IPS-18a (cell line): ENCODE measurements at regions not wholly inside any gene's neighbourhood (a gene's known extent, or its start where the extent isn't known, plus 50 kb on each side); places are given as distances from the start of the nearest gene placed in this dataset.
A peak's percentile ranks its signal among the peaks of the same experiment; 100 is the strongest.
"Not testable (repeated sequence)": the region's sequence is repeated elsewhere in the genome, so short reads cannot be mapped to it uniquely, and the experiment has no call there.

Source experiments
- H3K27ac ChIP-seq: one replicate; pipeline ENCODE4 v1.5.1; 2013; ENCODE audit warnings: low read length
- H3K27me3 ChIP-seq: one replicate; pipeline ENCODE4 v1.6.1; 2013; ENCODE audit warnings: mild to moderate bottlenecking, low read length; ENCODE audit not compliant: control insufficient read depth, insufficient read depth
- H3K36me3 ChIP-seq: one replicate; pipeline ENCODE4 v1.6.1; 2013; ENCODE audit warnings: low read depth, low read length; ENCODE audit not compliant: control insufficient read depth
- H3K4me1 ChIP-seq: one replicate; pipeline ENCODE4 v1.6.1; 2013; ENCODE audit warnings: low read depth, low read length; ENCODE audit not compliant: control insufficient read depth
- H3K4me3 ChIP-seq: one replicate; pipeline ENCODE4 v1.5.1; 2013; ENCODE audit warnings: low read length
- H3K9ac ChIP-seq: one replicate; pipeline ENCODE4 v1.6.1; 2013; ENCODE audit warnings: mild to moderate bottlenecking, low read length, moderate library complexity
- H3K9me3 ChIP-seq: one replicate; pipeline ENCODE4 v1.6.1; 2013; ENCODE audit warnings: low read depth, low read length; ENCODE audit not compliant: control insufficient read depth

DNA sequence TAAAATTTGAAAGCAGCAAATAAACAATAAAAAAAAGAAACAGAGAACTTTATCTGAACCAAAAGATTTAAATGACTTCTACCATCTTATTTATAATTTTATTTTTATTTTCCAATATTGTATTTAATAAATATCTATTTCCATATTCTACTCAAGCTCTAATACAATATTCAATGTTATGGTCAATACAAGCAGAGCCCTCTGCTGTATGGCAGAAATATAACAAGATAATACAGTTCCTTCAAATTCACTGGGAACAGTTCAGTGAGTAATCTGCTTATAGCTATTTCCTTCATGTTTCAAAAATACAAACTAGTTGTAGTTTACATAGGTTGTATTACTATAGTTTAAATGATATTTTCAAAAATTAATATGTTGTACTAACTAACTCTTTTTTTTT, 332.7 kb downstream of the PRDM9 start:
- Histone ChIP-seq H3K9ac (no peak overlapping the region), H3K4me1 (no peaks in the 10 kb centered on the region), H3K27me3 (no peaks in the 10 kb centered on the region)

DNA sequence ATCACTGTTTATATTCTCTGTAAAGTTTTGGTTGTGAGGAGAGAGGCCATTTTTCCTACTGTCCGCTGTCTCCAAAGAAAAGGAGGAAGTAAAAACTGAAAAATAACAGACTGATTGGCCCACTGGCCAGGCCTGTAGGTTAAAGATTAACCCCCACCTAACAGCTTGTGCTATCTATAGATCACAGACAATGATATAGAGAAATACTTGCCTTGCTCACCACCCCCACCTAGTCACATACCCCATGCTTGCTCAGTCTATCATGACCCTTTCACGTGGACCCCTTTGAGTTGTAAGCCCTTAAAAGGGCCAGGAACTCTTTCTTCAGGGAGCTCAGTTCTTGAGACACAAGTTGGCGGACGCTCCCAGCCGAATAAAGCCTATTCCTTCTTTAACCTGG, 357.4 kb downstream of the PRDM9 start:
- H3K9me3 ChIP-seq: no peaks in the 10 kb centered on the region
- H3K27me3 ChIP-seq: no peaks in the 10 kb centered on the region
- H3K4me1 ChIP-seq: no peaks in the 10 kb centered on the region
- H3K4me3 ChIP-seq: no peak overlapping the region
- no peak overlapping the region for H3K27ac ChIP-seq
- no peak overlapping the region for H3K9ac ChIP-seq
- no peaks in the 10 kb centered on the region for H3K36me3 ChIP-seq

More for the DNA sequence above, 332.7 kb downstream of the PRDM9 start:
- Histone ChIP-seq H3K27ac (no peak overlapping the region), H3K4me3 (no peak overlapping the region), H3K9me3 (peaks cover 3% of the 10 kb centered on the region), H3K36me3 (no peaks in the 10 kb centered on the region)

DNA sequence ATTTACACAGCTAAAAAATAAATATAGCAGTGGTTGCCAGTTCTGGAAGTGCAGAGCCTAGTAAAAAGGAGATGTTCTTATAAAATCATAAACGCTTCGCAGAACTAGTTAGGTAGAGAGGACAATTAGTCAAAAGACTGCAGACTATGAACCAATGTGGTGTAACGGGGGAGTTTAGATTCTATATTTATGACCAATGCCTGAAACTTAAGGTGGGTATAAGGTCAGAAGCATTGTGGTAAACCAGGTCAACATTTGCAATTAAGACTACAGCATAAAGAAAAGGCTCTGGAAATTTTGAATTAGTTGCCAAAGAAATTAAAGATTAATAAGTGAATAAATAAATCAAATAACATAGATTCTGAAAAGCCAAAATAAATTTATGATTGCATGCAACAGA, 370.4 kb downstream of the PRDM9 start:
- no peak overlapping the region for H3K4me3 ChIP-seq
- no peaks in the 10 kb centered on the region for H3K36me3 ChIP-seq
- no peaks in the 10 kb centered on the region for H3K9me3 ChIP-seq
- H3K4me1 ChIP-seq: no peaks in the 10 kb centered on the region
- H3K9ac ChIP-seq: no peak overlapping the region
- no peaks in the 10 kb centered on the region for H3K27me3 ChIP-seq
- no peak overlapping the region for H3K27ac ChIP-seq

DNA sequence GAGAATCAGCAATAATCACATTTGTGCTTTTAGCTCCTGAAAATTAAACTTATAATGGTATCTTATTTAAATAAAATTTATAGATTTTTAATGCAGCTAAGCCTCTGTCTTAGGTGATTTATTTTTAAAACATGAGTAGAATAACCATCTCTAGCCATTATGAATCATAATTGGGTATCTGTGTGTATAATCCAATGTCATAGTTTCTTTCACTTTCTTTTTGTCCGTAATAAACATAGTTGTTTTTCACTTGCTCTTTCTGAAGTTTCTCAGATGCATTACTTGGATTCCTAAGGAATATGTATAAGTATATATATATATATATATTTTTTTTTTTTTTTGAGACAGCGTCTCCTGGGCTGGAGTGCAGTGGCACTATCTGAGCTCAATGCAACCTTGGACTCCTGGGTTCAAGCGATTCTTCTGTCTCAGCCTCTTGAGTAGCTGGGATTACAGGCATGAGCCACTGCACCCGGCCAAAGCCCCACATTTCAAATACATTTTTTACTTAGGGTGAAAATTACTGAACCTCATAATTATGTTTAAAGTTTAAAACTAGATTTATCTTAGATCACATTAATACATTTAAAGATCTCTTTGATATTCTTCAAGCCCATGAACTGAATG, 377.1 kb downstream of the PRDM9 start:
- no peak overlapping the region for H3K9ac ChIP-seq
- no peaks in the 10 kb centered on the region for H3K9me3 ChIP-seq
- H3K4me1 ChIP-seq: no peaks in the 10 kb centered on the region
- H3K4me3 ChIP-seq: no peak overlapping the region
- H3K27ac ChIP-seq: no peak overlapping the region
- no peaks in the 10 kb centered on the region for H3K27me3 ChIP-seq
- H3K36me3 ChIP-seq: no peaks in the 10 kb centered on the region

DNA sequence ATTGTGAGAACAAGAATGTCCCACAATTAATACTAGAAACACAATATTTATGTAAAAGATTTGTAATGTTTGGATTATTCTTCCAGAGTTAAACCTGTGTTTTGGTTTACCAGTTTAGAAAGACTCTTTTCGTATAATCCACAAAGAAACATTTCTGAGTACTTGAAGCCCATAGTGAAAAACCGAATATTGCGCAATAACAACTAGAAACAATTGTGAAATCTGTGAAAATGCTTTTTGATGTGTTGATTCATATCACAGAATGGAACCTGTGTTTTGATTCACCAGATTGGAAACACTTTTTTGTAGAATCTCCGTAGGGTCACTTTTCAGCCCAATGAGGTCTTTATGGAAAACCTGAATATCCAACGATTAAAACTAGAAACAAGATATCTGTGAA, 386.2 kb downstream of the PRDM9 start:
- Histone ChIP-seq H3K9me3 (peaks cover 34% of the 10 kb centered on the region), H3K9ac (no peak overlapping the region), H3K27ac (no peak overlapping the region), H3K4me1 (no peaks in the 10 kb centered on the region), H3K36me3 (no peaks in the 10 kb centered on the region), H3K27me3 (no peaks in the 10 kb centered on the region), H3K4me3 (no peak overlapping the region)

DNA sequence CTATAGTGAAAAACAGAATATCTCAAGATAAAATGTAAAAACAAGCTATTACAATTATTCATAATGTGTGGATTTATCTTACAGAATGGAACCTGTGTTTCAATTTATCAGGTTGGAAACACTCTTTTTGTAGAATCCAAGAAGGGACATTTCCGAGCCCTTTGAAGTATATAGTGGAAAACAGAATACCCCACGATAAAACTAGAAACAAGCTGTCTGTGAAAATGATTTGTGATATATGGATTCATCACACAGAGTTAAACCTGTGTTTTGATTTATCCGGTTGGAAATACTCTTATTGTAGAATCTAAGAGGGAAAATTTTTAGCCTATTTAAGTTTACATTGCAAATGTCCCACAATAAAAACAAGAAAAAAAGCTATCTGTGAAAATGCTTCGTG, 388.2 kb downstream of the PRDM9 start:
- Histone ChIP-seq H3K4me3 (no peak overlapping the region), H3K27me3 (no peaks in the 10 kb centered on the region), H3K36me3 (no peaks in the 10 kb centered on the region), H3K4me1 (no peaks in the 10 kb centered on the region), H3K9ac (no peak overlapping the region), H3K27ac (no peak overlapping the region), H3K9me3 (peaks cover 41% of the 10 kb centered on the region)

DNA sequence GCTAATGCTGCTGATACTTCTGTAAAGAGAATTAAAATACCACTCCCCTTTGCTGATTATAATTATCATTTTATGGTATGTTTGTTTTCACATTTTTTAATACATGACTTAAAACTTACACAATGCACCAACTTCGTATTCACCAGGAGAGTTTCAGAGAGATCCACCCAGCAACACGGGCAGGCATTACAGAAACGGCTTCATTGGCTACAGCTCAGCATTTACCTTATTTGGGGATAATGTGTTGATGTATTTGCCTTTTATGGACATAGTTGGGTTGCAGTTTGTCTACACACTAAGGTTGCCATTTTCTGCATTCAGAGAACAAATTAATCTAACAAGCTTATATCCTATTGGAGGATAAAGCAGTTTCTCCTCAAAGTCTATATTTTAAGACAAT, 423.6 kb downstream of the PRDM9 start:
- Histone ChIP-seq H3K4me1 (no peaks in the 10 kb centered on the region), H3K36me3 (no peaks in the 10 kb centered on the region), H3K4me3 (no peak overlapping the region), H3K9ac (no peak overlapping the region), H3K9me3 (no peaks in the 10 kb centered on the region), H3K27ac (no peak overlapping the region), H3K27me3 (no peaks in the 10 kb centered on the region)

DNA sequence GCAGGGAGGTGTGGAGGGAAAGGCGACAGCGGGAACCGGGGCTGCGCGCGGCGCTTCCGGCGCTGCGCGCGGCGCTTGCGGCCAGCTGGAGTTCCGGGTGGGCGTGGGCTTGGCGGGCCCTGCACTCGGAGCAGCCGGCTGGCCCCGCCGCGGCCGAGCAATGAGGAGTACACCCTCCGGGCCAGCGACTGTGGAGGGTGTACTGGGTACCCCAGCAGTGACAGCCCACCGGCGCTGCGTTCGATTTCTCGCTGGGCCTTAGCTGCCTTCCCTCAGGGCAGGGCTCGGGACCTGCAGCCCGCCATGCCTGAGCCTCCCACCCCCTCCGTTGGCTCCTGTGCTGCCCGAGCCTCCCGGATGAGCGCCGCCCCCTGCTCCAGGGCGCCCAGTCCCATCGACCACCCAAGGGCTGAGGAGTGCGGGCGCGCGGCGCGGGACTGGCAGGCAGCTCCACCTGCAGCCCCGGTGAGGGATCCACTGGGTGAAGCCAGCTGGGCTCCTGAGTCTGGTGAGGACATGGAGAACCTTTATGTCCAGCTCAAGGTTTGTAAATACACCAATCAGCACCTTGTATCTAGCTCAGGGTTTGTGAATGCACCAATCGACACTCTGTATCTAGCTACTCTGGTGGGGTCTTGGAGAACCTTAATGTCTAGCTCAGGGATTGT, 444.0 kb downstream of the PRDM9 start:
- H3K36me3 ChIP-seq, H3K9me3 ChIP-seq, H3K4me1 ChIP-seq, H3K9ac ChIP-seq, H3K27me3 ChIP-seq, H3K27ac ChIP-seq: not testable (repeated sequence)
- peak overlapping the region; percentile 42 for H3K4me3 ChIP-seq

DNA sequence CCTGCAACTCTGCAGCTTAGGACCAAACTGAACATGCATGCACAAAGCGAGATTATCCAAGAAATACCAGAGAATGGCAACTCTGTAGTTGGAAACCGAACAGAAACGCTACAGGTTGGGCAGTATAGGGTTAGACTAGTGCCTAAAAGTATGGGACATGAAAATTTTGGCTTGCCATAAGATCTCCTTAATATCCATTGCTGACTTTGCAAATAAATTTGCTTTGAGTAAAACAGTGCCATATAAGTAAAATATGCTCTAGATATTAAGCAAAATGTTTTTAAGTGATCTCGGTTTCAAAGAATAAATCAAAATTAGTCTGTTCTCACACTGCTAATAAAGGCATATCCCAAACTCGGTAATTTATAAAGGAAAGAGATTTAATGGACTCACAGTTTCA, 456.0 kb downstream of the PRDM9 start:
- no peaks in the 10 kb centered on the region for H3K27me3 ChIP-seq
- no peak overlapping the region for H3K27ac ChIP-seq
- H3K4me1 ChIP-seq: no peaks in the 10 kb centered on the region
- H3K36me3 ChIP-seq: no peaks in the 10 kb centered on the region
- no peak overlapping the region for H3K4me3 ChIP-seq
- H3K9me3 ChIP-seq: no peaks in the 10 kb centered on the region
- no peak overlapping the region for H3K9ac ChIP-seq

DNA sequence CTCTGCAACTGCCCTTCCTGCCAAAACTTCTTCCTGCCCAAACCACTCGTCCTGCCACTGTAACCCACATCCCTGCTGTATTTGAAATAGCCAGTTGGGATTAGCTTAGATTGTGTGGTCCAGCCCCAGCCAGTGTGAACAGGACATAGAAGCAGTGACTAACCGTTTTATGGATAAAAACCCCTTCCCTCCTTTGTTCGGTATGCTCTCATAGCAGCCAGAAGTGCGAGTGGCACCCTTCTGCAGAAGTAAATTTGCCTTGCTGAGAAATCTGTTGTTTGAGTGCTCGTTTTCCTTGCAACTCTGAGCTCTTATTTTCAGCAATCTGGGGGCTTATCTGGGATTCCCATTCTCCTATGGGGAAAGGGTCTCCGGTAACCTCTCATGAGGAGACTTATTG, 470.0 kb downstream of the PRDM9 start:
- no peaks in the 10 kb centered on the region for H3K36me3 ChIP-seq
- no peaks in the 10 kb centered on the region for H3K4me1 ChIP-seq
- no peak overlapping the region for H3K4me3 ChIP-seq
- no peaks in the 10 kb centered on the region for H3K27me3 ChIP-seq
- H3K9ac ChIP-seq: no peak overlapping the region
- peaks cover 20% of the 10 kb centered on the region for H3K9me3 ChIP-seq
- H3K27ac ChIP-seq: no peak overlapping the region

DNA sequence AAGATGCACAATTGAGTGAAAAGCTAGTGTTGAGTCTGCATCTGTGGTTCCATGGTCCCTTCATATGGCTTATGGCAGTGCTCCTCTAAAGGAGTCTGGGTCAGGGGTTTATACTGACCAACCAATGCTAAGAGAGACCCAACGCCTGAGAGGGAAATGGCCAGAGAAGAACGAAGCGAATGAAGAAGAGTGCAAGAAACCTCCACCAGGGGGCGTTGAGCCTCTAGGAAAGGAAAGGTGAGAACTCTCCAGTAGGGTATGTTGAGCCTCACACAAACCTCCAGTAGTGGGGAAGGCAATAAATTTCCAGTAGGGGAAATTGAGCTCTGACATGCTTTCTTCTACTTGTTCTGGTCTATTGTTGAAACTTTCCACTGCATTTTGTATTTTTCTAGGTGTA, 470.6 kb downstream of the PRDM9 start:
- H3K4me1 ChIP-seq: no peaks in the 10 kb centered on the region
- no peak overlapping the region for H3K9ac ChIP-seq
- H3K9me3 ChIP-seq: peaks cover 20% of the 10 kb centered on the region
- no peak overlapping the region for H3K4me3 ChIP-seq
- no peaks in the 10 kb centered on the region for H3K36me3 ChIP-seq
- H3K27ac ChIP-seq: no peak overlapping the region
- no peaks in the 10 kb centered on the region for H3K27me3 ChIP-seq

DNA sequence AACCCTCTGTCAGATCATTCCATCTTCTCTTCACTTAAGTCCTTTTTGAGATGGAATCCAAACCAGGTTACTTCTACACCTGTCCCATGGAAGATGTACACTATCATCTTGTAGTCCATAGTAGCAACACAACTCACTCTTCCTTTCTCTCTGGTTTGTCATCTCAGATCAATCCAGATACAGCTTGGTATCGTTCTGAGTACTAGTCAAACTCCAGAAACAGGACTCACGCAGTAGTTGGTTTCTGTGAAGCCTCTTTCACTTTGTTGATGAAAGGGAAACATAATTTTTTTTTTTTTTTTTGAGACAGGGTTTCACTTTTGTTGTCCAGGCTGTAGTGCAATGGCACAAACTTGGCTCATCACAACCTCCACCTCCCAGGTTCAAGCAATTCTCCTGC, 484.0 kb downstream of the PRDM9 start:
- no peaks in the 10 kb centered on the region for H3K27me3 ChIP-seq
- H3K9ac ChIP-seq: no peak overlapping the region
- no peak overlapping the region for H3K4me3 ChIP-seq
- no peaks in the 10 kb centered on the region for H3K9me3 ChIP-seq
- H3K36me3 ChIP-seq: no peaks in the 10 kb centered on the region
- H3K27ac ChIP-seq: no peak overlapping the region
- H3K4me1 ChIP-seq: no peaks in the 10 kb centered on the region
